ENCODE measurements at regions not wholly inside any gene's neighbourhood (a gene's known extent, or its start where the extent isn't known, plus 50 kb on each side); places are given as distances from the start of the nearest gene placed in this dataset.
A peak's percentile ranks its signal among the peaks of the same experiment; 100 is the strongest.
"Not testable (repeated sequence)": the region's sequence is repeated elsewhere in the genome, so short reads cannot be mapped to it uniquely, and the experiment has no call there.

- DNase-seq (ENCODE audit: low read depth in 2 of 2): no peak
Measured at GRCh38 chrX:104391906-104392305, 137.2 kb upstream of the ESX1 start.

GRCh38 chrX:104376937-104377336, 122.2 kb upstream of the ESX1 start:
- no peak for DNase-seq (ENCODE audit: low read depth in 2 of 2)

- DNase-seq (ENCODE audit: low read depth in 2 of 2): no peak
Measured at GRCh38 chrX:104372547-104372946, 117.8 kb upstream of the ESX1 start.

- peak; percentile 7 to 69 for DNase-seq (ENCODE audit: low read depth in 2 of 2)
Measured at GRCh38 chrX:104370089-104370488, 115.4 kb upstream of the ESX1 start.

- DNase-seq (ENCODE audit: low read depth in 2 of 2): not testable (repeated sequence)
Measured at GRCh38 chrX:104360774-104361173, 106.0 kb upstream of the ESX1 start.

GRCh38 chrX:104359124-104359523, 104.4 kb upstream of the ESX1 start:
- DNase-seq (ENCODE audit: low read depth in 2 of 2): no peak

GRCh38 chrX:104351173-104351769, 96.5 kb upstream of the ESX1 start:
- DNase-seq (ENCODE audit: low read depth in 2 of 2): peak; percentile 32 to 91

- DNase-seq (ENCODE audit: low read depth in 2 of 2): no peak
Measured at GRCh38 chrX:104347860-104348259, 93.1 kb upstream of the ESX1 start.

- peak; percentile 90 to 91 for DNase-seq (ENCODE audit: low read depth in 2 of 2)
Measured at GRCh38 chrX:104343428-104344129, 88.8 kb upstream of the ESX1 start.

- DNase-seq (ENCODE audit: low read depth in 2 of 2): no peak
Measured at GRCh38 chrX:104342065-104342464, 87.3 kb upstream of the ESX1 start.

GRCh38 chrX:104335756-104336155, 81.0 kb upstream of the ESX1 start:
- DNase-seq (ENCODE audit: low read depth in 2 of 2): peak in 1 of 2 donors; percentile 67

GRCh38 chrX:104334971-104335370, 80.2 kb upstream of the ESX1 start:
- DNase-seq (ENCODE audit: low read depth in 2 of 2): no peak

- DNase-seq (ENCODE audit: low read depth in 2 of 2): peak in 1 of 2 donors; percentile 50
Measured at GRCh38 chrX:104330966-104331365, 76.2 kb upstream of the ESX1 start.

GRCh38 chrX:104329731-104330130, 75.0 kb upstream of the ESX1 start:
- DNase-seq (ENCODE audit: low read depth in 2 of 2): no peak

GRCh38 chrX:104325213-104325585, 70.5 kb upstream of the ESX1 start:
- peak in 1 of 2 donors; percentile 51 for DNase-seq (ENCODE audit: low read depth in 2 of 2)

- DNase-seq (ENCODE audit: low read depth in 2 of 2): peak in 1 of 2 donors; percentile 5
Measured at GRCh38 chrX:104324461-104325212, 69.9 kb upstream of the ESX1 start.

- no peak for DNase-seq (ENCODE audit: low read depth in 2 of 2)
Measured at GRCh38 chrX:104319346-104319745, 64.6 kb upstream of the ESX1 start.

GRCh38 chrX:104318330-104319009, 63.7 kb upstream of the ESX1 start:
- peak; percentile 60 to 71 for DNase-seq (ENCODE audit: low read depth in 2 of 2)

GRCh38 chrX:104316739-104317138, 62.0 kb upstream of the ESX1 start:
- DNase-seq (ENCODE audit: low read depth in 2 of 2): no peak

- DNase-seq (ENCODE audit: low read depth in 2 of 2): peak; percentile 80 to 82
Measured at GRCh38 chrX:104315555-104315954, 60.8 kb upstream of the ESX1 start.

GRCh38 chrX:104310657-104311254, 56.0 kb upstream of the ESX1 start:
- no peak for DNase-seq (ENCODE audit: low read depth in 2 of 2)

- peak; percentile 47 to 57 for DNase-seq (ENCODE audit: low read depth in 2 of 2)
Measured at GRCh38 chrX:104310090-104310489, 55.4 kb upstream of the ESX1 start.

Data from lung microvascular endothelial cell (primary cell).